Stimulated activated naive CD4-positive, alpha-beta T cell (primary cell): ENCODE measurements at regions not wholly inside any gene's neighbourhood (a gene's known extent, or its start where the extent isn't known, plus 50 kb on each side); places are given as distances from the start of the nearest gene placed in this dataset.

ENCODE experiments used
- DNase-seq, 6 experiments: peaks; one replicate each; lab custom pipeline; 2025; lab: John Stamatoyannopoulos, UW

DNA sequence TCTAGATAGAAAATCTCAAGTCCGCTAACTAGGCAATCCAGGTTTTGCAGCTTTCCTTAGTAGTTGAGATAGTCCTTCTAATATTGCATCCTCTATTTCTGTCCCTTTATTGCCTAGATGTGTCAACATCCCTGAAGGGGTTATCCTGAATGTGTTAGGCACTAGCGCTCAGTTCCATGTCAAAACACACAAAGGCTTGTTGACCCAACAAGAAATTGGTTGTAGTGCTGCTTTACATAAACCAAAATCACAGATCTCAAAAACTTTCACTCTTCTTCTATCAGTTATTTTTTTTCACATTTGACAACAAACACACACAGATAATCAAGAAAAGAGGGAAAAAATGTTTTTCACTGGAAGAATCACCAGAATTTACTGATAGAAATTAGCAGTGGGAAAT lies 51.4 kb upstream of the SOX2 start:
- DNase-seq, result no peak

DNA sequence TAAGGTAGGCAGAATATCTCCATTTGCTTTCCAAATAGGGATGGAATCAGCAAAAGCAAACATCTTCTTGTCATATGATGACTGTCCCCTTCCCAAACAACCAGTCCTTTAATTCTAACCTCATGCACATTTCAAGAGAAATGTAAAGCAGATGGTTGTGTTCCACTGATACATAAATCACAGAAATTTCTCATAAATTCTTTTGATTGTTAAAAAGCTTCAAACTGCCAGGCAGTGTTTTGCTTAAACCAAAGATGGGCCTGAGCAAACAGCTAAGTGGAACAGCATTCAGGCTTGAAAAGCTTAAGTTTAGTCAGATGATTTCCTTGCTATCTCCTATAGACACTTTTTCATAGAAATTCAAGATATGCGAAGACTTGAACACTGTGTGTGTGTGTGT lies 74.3 kb upstream of the SOX2 start:
- no peak for DNase-seq

GRCh38 chr3:181637056-181637455 lies 74.7 kb upstream of the SOX2 start:
- DNase-seq, result no peak

DNA sequence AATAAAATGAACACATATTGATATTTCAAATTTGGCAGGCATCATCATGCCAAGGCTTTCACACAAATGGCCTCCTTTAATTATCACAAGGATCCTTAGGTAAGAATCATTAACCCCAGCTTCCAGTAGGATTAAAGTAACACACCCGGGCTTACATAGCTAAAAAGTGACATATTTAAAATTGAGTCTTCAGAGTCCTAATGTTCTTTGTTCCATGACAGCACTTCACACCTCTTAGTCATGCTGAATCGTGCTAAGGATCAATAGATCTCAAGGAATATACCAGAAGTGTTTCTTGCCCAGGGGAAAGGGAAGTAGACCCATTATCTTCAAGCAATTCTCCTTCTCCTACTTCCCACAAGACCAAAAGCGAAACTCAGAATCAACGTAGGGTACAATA lies 76.6 kb upstream of the SOX2 start:
- no peak for DNase-seq

- DNase-seq, result no peak
These were observed 78.2 kb upstream of the SOX2 start for GRCh38 chr3:181633556-181633955.

DNA sequence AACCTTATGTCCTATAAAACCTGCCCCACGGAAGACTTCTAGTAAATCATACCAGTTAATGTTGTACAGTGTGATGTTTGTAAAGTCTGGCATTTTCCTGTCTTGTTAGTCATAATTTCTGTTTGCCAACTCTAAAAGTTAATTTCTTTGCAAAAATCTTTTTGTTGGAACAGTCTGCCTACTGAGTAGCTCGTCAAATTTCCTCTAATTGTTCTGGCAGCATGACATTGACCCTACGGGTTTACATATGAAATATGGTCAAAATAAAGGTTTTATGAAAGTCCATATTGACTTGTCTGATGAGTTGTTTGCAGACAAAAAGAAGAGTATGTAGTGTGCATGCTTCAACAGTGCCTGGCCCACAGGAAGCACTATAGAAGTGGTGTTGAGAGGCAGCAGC lies 79.8 kb upstream of the SOX2 start:
- DNase-seq, result no peak

DNA sequence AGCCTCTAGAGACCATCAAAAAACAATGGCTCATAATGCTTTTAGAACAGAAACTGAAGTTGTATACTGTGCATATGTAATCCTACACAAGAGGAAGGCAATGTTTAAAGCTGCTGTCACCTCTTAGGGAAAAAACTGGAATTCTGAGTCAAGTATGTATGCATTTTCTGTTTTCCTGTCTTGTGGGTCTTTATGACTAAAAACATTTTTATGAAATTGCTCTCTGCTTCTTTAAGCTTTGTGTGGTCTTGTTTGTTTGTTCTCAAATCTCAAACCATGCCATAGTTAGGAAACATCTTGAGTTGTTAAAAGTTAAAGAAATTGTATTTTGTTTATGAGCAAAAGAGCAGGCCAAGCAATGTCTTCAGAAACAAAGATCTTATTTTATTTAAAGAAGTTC lies 80.9 kb upstream of the SOX2 start:
- no peak for DNase-seq

DNA sequence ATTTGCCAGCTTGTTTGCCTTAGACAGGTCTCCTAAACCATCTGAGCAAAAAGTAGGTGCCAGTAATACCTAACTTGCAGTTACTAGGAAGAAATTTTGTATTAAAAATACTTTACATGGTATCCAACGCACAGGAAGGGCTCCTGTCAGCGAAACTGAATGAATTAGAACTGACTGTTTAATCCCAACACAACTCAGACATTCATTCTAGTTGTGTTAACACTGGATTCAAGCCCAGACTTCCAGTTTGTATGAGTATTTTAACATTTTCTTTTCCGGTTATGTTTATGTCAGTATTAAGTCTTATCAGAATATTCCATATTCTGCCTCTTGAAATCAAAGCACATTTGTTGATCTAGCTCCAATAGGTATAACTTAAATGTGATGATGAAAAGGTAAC lies 82.0 kb upstream of the SOX2 start:
- no peak for DNase-seq

DNA sequence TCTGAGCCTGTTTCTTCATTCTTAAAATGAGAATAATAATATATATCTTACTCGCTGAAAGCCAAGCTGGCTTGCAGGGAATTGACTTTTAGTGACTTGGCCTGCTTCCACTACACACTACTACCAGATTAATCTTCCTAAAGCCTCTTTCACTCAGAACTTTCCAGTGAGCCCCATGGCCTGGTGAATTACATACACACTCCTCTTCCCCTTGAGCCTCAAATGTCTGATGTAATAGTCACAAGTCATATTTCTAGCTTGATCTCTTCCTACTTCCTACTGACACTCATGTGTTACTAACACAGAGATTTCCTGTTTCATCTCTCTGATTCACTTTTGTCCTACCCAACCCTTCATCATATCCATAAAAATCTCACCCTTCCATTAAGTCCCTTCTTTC lies 82.7 kb upstream of the SOX2 start:
- DNase-seq, result no peak

- DNase-seq, result no peak
These were observed 83.3 kb upstream of the SOX2 start for GRCh38 chr3:181628384-181628783.

GRCh38 chr3:181626036-181626435 lies 85.7 kb upstream of the SOX2 start:
- DNase-seq, result no peak

DNA sequence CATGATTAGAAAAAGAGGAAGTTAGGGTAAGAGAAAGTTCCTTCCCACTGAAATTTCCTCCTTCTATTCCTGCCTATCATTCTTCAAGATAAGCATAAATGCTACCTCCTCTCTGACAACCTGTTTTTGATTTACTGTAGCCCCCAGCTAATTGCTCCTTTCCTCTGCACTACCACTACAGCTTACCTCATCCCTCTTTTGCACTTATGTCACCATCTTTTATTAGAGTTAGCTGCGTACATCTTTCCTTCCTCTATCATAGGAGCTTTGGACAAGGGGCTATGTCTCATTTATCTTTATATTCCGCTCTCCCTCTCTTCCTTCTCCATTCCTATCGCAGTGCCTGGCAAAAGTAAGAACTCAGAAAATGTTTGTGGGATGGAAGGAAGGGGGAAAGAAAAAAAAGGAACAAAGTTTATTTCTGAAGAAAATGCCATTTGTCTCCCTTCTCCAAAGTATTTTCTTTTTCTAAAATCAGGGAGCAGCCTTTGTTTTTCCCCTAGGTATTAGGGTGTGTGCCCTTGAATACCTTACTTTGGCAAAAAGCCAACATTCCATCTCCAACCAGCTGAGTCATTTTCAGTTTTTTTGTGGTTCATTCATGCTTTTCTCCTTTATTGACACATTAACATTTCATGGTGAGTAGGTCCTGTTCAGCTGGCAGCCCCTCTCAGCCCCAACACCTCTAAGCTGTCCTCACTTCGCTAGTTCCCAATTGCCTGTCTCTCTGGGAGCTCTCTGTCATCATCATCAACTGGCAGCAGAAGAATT lies 87.6 kb upstream of the SOX2 start:
- DNase-seq, result no peak

GRCh38 chr3:181622365-181622764 lies 89.4 kb upstream of the SOX2 start:
- no peak for DNase-seq

DNA sequence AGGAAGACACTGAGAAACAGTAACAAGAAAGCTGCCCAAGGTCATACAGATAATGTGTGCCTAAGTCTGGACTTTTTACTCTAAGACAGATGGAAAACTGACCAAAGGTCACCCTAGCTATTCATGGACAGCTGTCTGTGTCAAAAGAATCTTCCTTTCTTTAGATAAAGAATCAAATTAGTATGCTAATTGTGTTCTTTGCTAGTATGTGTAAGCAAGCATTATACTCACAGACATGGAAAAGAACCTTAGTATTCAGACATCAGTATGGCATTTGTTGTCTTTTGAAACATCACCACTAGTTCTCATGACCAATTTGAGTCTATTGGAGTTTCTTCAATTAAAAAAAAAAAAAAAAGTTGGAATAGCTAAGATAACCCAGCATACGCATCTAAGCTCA lies 91.8 kb upstream of the SOX2 start:
- DNase-seq, result no peak

DNA sequence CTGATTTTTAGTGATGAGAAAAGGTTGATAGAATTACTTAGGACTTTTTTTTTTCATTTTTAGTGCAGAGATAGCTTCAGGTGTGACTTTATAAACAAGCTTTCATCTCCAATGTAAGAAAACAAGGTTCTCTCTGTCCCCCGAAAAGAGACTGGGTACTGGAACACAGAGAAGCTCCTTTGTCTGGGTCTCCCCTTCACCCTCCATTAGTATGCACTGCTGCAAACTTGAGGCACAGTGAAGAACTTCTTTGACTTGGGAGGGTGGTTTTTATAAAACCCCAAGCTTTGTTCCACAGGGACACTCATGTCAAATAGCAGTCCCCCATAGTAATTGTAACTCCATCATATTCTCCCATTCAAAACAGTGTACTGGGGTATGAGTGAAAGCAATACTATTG lies 93.5 kb upstream of the SOX2 start:
- no peak for DNase-seq

- no peak for DNase-seq
These were observed 95.3 kb upstream of the SOX2 start for GRCh38 chr3:181616088-181617070.

DNA sequence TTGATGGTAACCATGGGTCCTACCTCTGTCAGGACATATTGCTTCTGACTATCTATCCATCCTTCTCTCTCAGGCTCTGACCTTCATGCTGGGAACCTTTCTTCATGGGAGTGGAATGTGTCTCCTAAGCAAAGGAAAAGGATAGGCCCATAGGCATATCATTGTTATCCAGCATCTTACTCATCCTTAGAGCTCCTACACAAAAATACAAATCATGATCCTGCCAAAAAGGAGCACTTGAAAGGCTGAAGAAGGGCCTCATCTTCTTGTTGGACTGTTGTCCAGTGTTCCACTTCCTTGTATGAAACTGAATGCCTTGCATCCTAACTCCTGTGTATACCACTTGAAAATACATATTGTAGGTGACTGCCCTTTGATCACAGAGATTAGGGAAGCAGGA lies 96.1 kb upstream of the SOX2 start:
- DNase-seq, result no peak

DNA sequence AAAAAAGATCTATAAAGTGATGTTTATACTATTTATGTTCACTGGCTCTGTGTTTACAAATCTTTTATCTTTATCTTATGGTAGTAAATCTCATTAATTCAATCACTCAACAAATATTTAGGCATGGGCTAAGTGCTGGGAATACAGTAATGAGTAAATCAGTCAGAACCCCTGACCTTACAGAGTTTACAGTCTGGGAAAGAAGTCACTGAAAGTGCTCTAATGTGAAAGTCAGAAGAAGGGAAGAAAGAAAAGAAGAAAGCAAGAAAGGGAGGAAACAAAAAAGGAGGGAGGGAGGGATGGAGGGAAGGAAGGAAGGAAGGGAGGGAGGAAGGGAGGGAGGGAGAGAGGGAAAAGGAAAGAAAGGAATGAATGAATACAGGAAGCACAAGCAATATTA lies 96.8 kb upstream of the SOX2 start:
- no peak for DNase-seq

GRCh38 chr3:181613813-181614212 lies 97.9 kb upstream of the SOX2 start:
- DNase-seq, result no peak

DNA sequence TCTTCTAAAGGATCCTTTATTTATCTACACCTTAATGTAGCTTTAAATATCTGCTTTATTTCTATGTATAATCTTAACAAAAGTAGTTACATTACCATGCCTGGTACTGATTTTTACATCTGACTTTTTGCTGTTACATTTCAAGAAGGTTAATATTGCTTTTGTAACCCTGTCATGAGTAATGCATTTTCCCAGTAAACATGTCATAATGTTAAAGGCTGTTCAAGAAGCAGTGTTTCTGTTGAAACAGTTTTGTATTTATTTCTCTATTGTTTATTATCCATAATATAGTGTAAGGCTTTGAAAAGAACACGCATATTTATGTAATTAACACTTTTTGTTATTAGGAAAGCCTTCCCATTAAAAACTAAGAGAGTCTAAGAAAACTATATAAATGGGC lies 98.5 kb upstream of the SOX2 start:
- DNase-seq, result no peak

GRCh38 chr3:181610973-181611265 lies 100.8 kb upstream of the SOX2 start:
- no peak for DNase-seq

GRCh38 chr3:181610083-181610972 lies 101.4 kb upstream of the SOX2 start:
- no peak for DNase-seq
